HEK293 (cell line): ENCODE measurements at regions not wholly inside any gene's neighbourhood (a gene's known extent, or its start where the extent isn't known, plus 50 kb on each side); places are given as distances from the start of the nearest gene placed in this dataset.

Experiments used
- AEBP2 ChIP-seq: fragments of 450-650 bp; formaldehyde crosslinking; IDR thresholded peaks from 2 replicates; pipeline ENCODE4 v1.5.1; 2016; ENCODE audit warnings: missing biosample characterization, missing genetic modification characterization, borderline replicate concordance
- BCL6B ChIP-seq: fragments of 450-650 bp; formaldehyde crosslinking; IDR thresholded peaks from 2 replicates; pipeline ENCODE4 v1.5.1; 2017; ENCODE audit warnings: missing biosample characterization, missing genetic modification characterization
- GLI2 ChIP-seq: fragments of 450-650 bp; formaldehyde crosslinking; IDR thresholded peaks from 2 replicates; pipeline ENCODE4; 2017; ENCODE audit warnings: missing biosample characterization, missing genetic modification characterization, low read depth, borderline replicate concordance
- KLF16 ChIP-seq: fragments of 450-650 bp; formaldehyde crosslinking; IDR thresholded peaks from 2 replicates; pipeline ENCODE4 v1.5.1; 2017; ENCODE audit warnings: missing biosample characterization, missing genetic modification characterization
- MZF1 ChIP-seq: fragments of 450-650 bp; formaldehyde crosslinking; IDR thresholded peaks from 2 replicates; pipeline ENCODE4 v1.5.1; 2017; ENCODE audit warnings: missing biosample characterization, missing genetic modification characterization, borderline replicate concordance
- RBAK ChIP-seq: fragments of 450-650 bp; formaldehyde crosslinking; IDR thresholded peaks from 2 replicates; pipeline ENCODE4 v1.5.1; 2016; ENCODE audit warnings: missing biosample characterization, missing genetic modification characterization
- SP7 ChIP-seq: fragments of 450-650 bp; formaldehyde crosslinking; IDR thresholded peaks from 2 replicates; pipeline ENCODE4 v1.5.1; 2016; ENCODE audit warnings: missing biosample characterization, missing genetic modification characterization
- YY2 ChIP-seq: fragments of 450-650 bp; formaldehyde crosslinking; IDR thresholded peaks from 2 replicates; pipeline ENCODE4 v1.5.1; 2016; ENCODE audit warnings: missing biosample characterization, missing genetic modification characterization
- ZBTB7A ChIP-seq: fragments of 450-650 bp; formaldehyde crosslinking; IDR thresholded peaks from 2 replicates; pipeline ENCODE4 v1.5.1; 2016; ENCODE audit warnings: low read depth, missing biosample characterization, missing genetic modification characterization
- ZFP41 ChIP-seq: fragments of 450-650 bp; formaldehyde crosslinking; IDR thresholded peaks from 2 replicates; pipeline ENCODE4 v1.5.1; 2016; ENCODE audit warnings: missing biosample characterization, missing genetic modification characterization, borderline replicate concordance
- ZNF175 ChIP-seq: fragments of 450-650 bp; formaldehyde crosslinking; IDR thresholded peaks from 2 replicates; pipeline ENCODE4 v1.5.1; 2016; ENCODE audit warnings: missing biosample characterization, missing genetic modification characterization
- ZNF26 ChIP-seq: fragments of 450-650 bp; formaldehyde crosslinking; IDR thresholded peaks from 2 replicates; pipeline ENCODE4 v1.5.1; 2016; ENCODE audit warnings: missing biosample characterization, missing genetic modification characterization
- ZNF354C ChIP-seq: fragments of 450-650 bp; formaldehyde crosslinking; IDR thresholded peaks from 2 replicates; pipeline ENCODE4 v1.5.1; 2016; ENCODE audit warnings: missing biosample characterization, missing genetic modification characterization, low read depth, borderline replicate concordance
- ZNF398 ChIP-seq: fragments of 450-650 bp; formaldehyde crosslinking; IDR thresholded peaks from 2 replicates; pipeline ENCODE4 v1.5.1; 2017; ENCODE audit warnings: missing biosample characterization, missing genetic modification characterization
- ZNF433 ChIP-seq: fragments of 450-650 bp; formaldehyde crosslinking; IDR thresholded peaks from 2 replicates; pipeline ENCODE4 v1.5.1; 2016; ENCODE audit warnings: missing biosample characterization, missing genetic modification characterization, low read depth
- ZNF48 ChIP-seq: fragments of 450-650 bp; formaldehyde crosslinking; IDR thresholded peaks from 2 replicates; pipeline ENCODE4 v1.5.1; 2016; ENCODE audit warnings: missing biosample characterization, missing genetic modification characterization
- ZNF514 ChIP-seq: fragments of 450-650 bp; formaldehyde crosslinking; IDR thresholded peaks from 2 replicates; pipeline ENCODE4 v1.5.1; 2016; ENCODE audit warnings: missing biosample characterization, missing genetic modification characterization
- ZNF518A ChIP-seq: fragments of 450-650 bp; formaldehyde crosslinking; conservative IDR thresholded peaks from 2 replicates; pipeline ENCODE4 v1.5.1; 2016; ENCODE audit warnings: low read depth, missing biosample characterization, missing genetic modification characterization
- ZNF585B ChIP-seq: fragments of 450-650 bp; formaldehyde crosslinking; IDR thresholded peaks from 2 replicates; pipeline ENCODE4 v1.5.1; 2016; ENCODE audit warnings: missing biosample characterization, missing genetic modification characterization
- ZNF701 ChIP-seq: fragments of 450-650 bp; formaldehyde crosslinking; IDR thresholded peaks from 2 replicates; pipeline ENCODE4 v1.5.1; 2016; ENCODE audit warnings: missing biosample characterization, missing genetic modification characterization
- ZNF747 ChIP-seq: fragments of 450-650 bp; formaldehyde crosslinking; IDR thresholded peaks from 2 replicates; pipeline ENCODE4 v1.5.1; 2016; ENCODE audit warnings: missing biosample characterization, missing genetic modification characterization
- ZNF76 ChIP-seq: fragments of 450-650 bp; formaldehyde crosslinking; IDR thresholded peaks from 2 replicates; pipeline ENCODE4; 2016; ENCODE audit warnings: low read depth, missing biosample characterization, missing genetic modification characterization, borderline replicate concordance
- ZNF776 ChIP-seq: fragments of 450-650 bp; formaldehyde crosslinking; IDR thresholded peaks from 2 replicates; pipeline ENCODE4 v1.5.0; 2017; ENCODE audit warnings: missing biosample characterization, missing genetic modification characterization, borderline replicate concordance
- ZNF785 ChIP-seq: fragments of 450-650 bp; formaldehyde crosslinking; IDR thresholded peaks from 2 replicates; pipeline ENCODE4 v1.5.1; 2016; ENCODE audit warnings: missing biosample characterization, missing genetic modification characterization
- ZSCAN30 ChIP-seq: fragments of 450-650 bp; IDR thresholded peaks from 2 replicates; pipeline ENCODE4 v1.5.1; 2018; ENCODE audit warnings: missing biosample characterization, mild to moderate bottlenecking, missing genetic modification characterization, moderate library complexity
- ZXDB ChIP-seq: fragments of 450-650 bp; formaldehyde crosslinking; IDR thresholded peaks from 2 replicates; pipeline ENCODE4 v1.5.1; 2016; ENCODE audit warnings: missing biosample characterization, missing genetic modification characterization

GRCh38 chr20:41693136-41693979 is 75.2 kb upstream of the CHD6 start (continued):
- no peak for TF ChIP-seq ZFP41 (tag by site-specific recombination)
- peak; percentile 77; the same call in 1 of the 2 replicates for TF ChIP-seq ZSCAN30 (tag by site-specific recombination)
- TF ChIP-seq ZNF433 (tag by site-specific recombination) = no peak
- 0 out of 2 replicates have a peak, but pooled peaks have one; percentile 58 for TF ChIP-seq ZNF701 (tag by site-specific recombination)
- no peak for TF ChIP-seq ZNF785 (tag by site-specific recombination)
- no peak for TF ChIP-seq RBAK
- TF ChIP-seq ZNF514 (tag by site-specific recombination) = no peak
- no peak for TF ChIP-seq ZNF354C
- TF ChIP-seq AEBP2 (tag by site-specific recombination) = no peak
- TF ChIP-seq MZF1 (tag by site-specific recombination) = peak; percentile 59; the same call in 1 of the 2 replicates
- TF ChIP-seq YY2 = peak; percentile 98
- TF ChIP-seq SP7 = peak; percentile 35
- no peak for TF ChIP-seq ZNF585B (tag by site-specific recombination)
- no peak for TF ChIP-seq ZNF26
- peak; percentile 92 for TF ChIP-seq ZNF518A (tag by site-specific recombination)
- no peak for TF ChIP-seq ZBTB7A
- no peak for TF ChIP-seq GLI2 (tag by site-specific recombination)
- TF ChIP-seq ZNF776 (tag by site-specific recombination) = no peak
- TF ChIP-seq BCL6B (tag by site-specific recombination) = no peak
- no peak for TF ChIP-seq ZNF48 (tag by site-specific recombination)
- peak; percentile 97 for TF ChIP-seq KLF16
- peak; percentile 95 for TF ChIP-seq ZXDB (tag by site-specific recombination)
- no peak for TF ChIP-seq ZNF747
- TF ChIP-seq ZNF175 (tag by site-specific recombination) = no peak
- TF ChIP-seq ZNF398 (tag by site-specific recombination) = no peak
- peak; percentile 58; the same call in 1 of the 2 replicates for TF ChIP-seq ZNF76 (tag by site-specific recombination)
